HepG2 (cell line): ENCODE measurements at regions not wholly inside any gene's neighbourhood (a gene's known extent, or its start where the extent isn't known, plus 50 kb on each side); places are given as distances from the start of the nearest gene placed in this dataset.

Experiments used
- ATAC-seq: fragments of 200-7000 bp; cut with Tn5 transposase; 3 replicates; pipeline ENCODE4 v1.9.1; 2020; ENCODE audit warnings: mild to moderate bottlenecking, moderate library complexity
- BruUV-seq: library from RNA; stranded (reverse); fragments of 400-500 nt; replicated peaks from 2 replicates; lab custom pipeline; 2021; lab: Mats Ljungman, UMichigan
- CTCF ChIA-PET: fragments of 300-600 bp; formaldehyde crosslinking; extraction: SDS; loops from one replicate; lab custom pipeline; 2021; ENCODE audit warnings: low total read pairs, inconsistent platforms, low intra/inter-chr PET ratio; lab: Yijun Ruan, JAX
- POLR2A ChIA-PET: fragments of 350-600 bp; sonication (Branson Sonifier 250); formaldehyde crosslinking; loops from one replicate; lab custom pipeline; 2020; ENCODE audit warnings: antibody characterized with exemption, inconsistent platforms; lab: Yijun Ruan, JAX
- DNase-seq: peaks from one replicate; pipeline ENCODE4 v3.0.0-alpha.2; 2015; ENCODE audit warnings: low spot score
- FAIRE-seq: peaks from 3 replicates; lab custom pipeline; 2011; peaks lifted over from hg19 to GRCh38; lab: Jason Lieb, UNC
- H2AFZ ChIP-seq: one replicate; pipeline ENCODE4 v1.6.1; 2011; ENCODE audit warnings: low read length, inconsistent platforms
- H3K27ac ChIP-seq: fragments of 300-600 bp; 3 replicates; pipeline ENCODE4 v1.8.0; 2011; ENCODE audit warnings: mixed run types, mild to moderate bottlenecking, mixed read lengths, low read length, inconsistent platforms; ENCODE audit not compliant: insufficient read depth; ENCODE audit errors: extremely low read length
- H3K27me3 ChIP-seq, 2 experiments: fragments of 200-600 bp in 1 of 2; 2 replicates in 1 of 2; 3 replicates in 1 of 2; pipeline versions ENCODE4 v1.6.0 to v1.8.0; 2011; ENCODE audit warnings: low read length in 2 of 2, mild to moderate bottlenecking in 2 of 2, moderate library complexity in 2 of 2, inconsistent platforms in 1 of 2; ENCODE audit not compliant: insufficient read depth in 2 of 2, control insufficient read depth in 1 of 2
- H3K36me3 ChIP-seq, 2 experiments: fragments of 200-600 bp in 1 of 2; replicated peaks in 1 of 2; 2 replicates in 1 of 2; 3 replicates in 1 of 2; pipeline versions ENCODE4 v1.5.1 to v1.8.0; 2011; ENCODE audit warnings: low read length in 2 of 2, inconsistent platforms in 1 of 2; ENCODE audit not compliant: insufficient read depth in 2 of 2, control insufficient read depth in 1 of 2
- H3K4me1 ChIP-seq: 2 replicates; pipeline ENCODE4 v1.5.1; 2012; ENCODE audit warnings: low read length, inconsistent platforms; ENCODE audit not compliant: insufficient read depth
- H3K4me2 ChIP-seq: 2 replicates; pipeline ENCODE4 v1.6.0; 2011; ENCODE audit warnings: low read depth, low read length, inconsistent platforms
- H3K4me3 ChIP-seq, 3 experiments: fragments of 200-600 bp in 1 of 3; sonication (generic), shearing (Covaris generic) in 1 of 3; replicated peaks in 1 of 3; 2 replicates each; pipeline ENCODE4 v1.5.1; 2011 to 2016; ENCODE audit warnings: low read length in 3 of 3, inconsistent platforms in 2 of 3, low read depth in 2 of 3, mild to moderate bottlenecking in 2 of 3, control low read depth in 1 of 3, mixed read lengths in 1 of 3; ENCODE audit not compliant: insufficient read depth in 1 of 3
- H3K79me2 ChIP-seq: one replicate; pipeline ENCODE4 v1.6.1; 2011; ENCODE audit warnings: low read length, inconsistent platforms; ENCODE audit not compliant: insufficient read depth
- H3K9ac ChIP-seq: 2 replicates; pipeline ENCODE4 v1.6.0; 2011; ENCODE audit warnings: mild to moderate bottlenecking, low read depth, low read length, inconsistent platforms; ENCODE audit not compliant: insufficient read depth
- H3K9me3 ChIP-seq: 2 replicates; pipeline ENCODE4 v1.5.1; 2012; ENCODE audit warnings: mild to moderate bottlenecking, low read length
- H4K20me1 ChIP-seq: 2 replicates; pipeline ENCODE4 v1.6.0; 2011; ENCODE audit warnings: inconsistent platforms, mild to moderate bottlenecking, low read length, moderate library complexity; ENCODE audit not compliant: insufficient read depth
- EED ChIP-seq: sonication (generic); formaldehyde crosslinking; IDR thresholded peaks from 2 replicates; pipeline ENCODE4 v1.5.0; 2020; ENCODE audit warnings: mild to moderate bottlenecking, missing genetic modification reagents
- ELK4 ChIP-seq: sonication (generic); formaldehyde crosslinking; IDR thresholded peaks from 2 replicates; pipeline ENCODE4 v1.9.0; 2021; ENCODE audit warnings: missing genetic modification reagents, borderline replicate concordance
- KAT8 ChIP-seq: IDR thresholded peaks from 2 replicates; pipeline ENCODE4 v1.6.1; 2016; ENCODE audit warnings: missing genetic modification reagents, missing compliant biosample characterization
- PHF8 ChIP-seq: sonication (generic); formaldehyde crosslinking; IDR thresholded peaks from 2 replicates; pipeline ENCODE4 v1.5.0; 2020; ENCODE audit warnings: missing genetic modification reagents
- ZBTB10 ChIP-seq: sonication (generic); formaldehyde crosslinking; IDR thresholded peaks from 2 replicates; pipeline ENCODE4 v1.4.0; 2020; ENCODE audit warnings: missing genetic modification reagents, borderline replicate concordance
- WGBS: methylation state at CpG from one replicate; pipeline ENCODE4 v1.1.6; 2017; ENCODE audit warnings: low lambda C conversion rate; 5-methylcytosine and 5-hydroxymethylcytosine counted together
- in situ Hi-C: cut with HindIII; loops from 2 replicates; pipeline ENCODE4 v1.10.0; 2017; ENCODE audit warnings: low pct_unique_long_range_greater_than_20kb; ENCODE audit not compliant: extremely low pct_ligation_motif_present
- intact Hi-C: fragments of 100-400 bp; cut with micrococcal nuclease; formaldehyde crosslinking; loops from one replicate; pipeline ENCODE4 v1.10.0; 2022; ENCODE audit not compliant: unreplicated experiment
- TF ChIP-seq, protein P1 (sequence below): sonication (generic); formaldehyde crosslinking; IDR thresholded peaks from 2 replicates; pipeline ENCODE4 v1.9.0; 2021; ENCODE audit warnings: missing genetic modification reagents, borderline replicate concordance
- TF ChIP-seq, protein P2 (sequence below): sonication (generic); formaldehyde crosslinking; IDR thresholded peaks from 2 replicates; pipeline ENCODE4 v1.8.0; 2023; ENCODE audit warnings: mild to moderate bottlenecking, missing genetic modification reagents
- TF ChIP-seq, protein P3 (sequence below): sonication (generic); formaldehyde crosslinking; conservative IDR thresholded peaks from 2 replicates; pipeline ENCODE4 v1.5.0; 2020; ENCODE audit warnings: missing genetic modification reagents

- no peak overlapping the region for H3K27ac ChIP-seq
Observed at GRCh38 chr11:95606824-95607223, 182.8 kb downstream of the FAM76B start.

GRCh38 chr11:95605271-95605940, 184.2 kb downstream of the FAM76B start:
- no peak overlapping the region for H3K27ac ChIP-seq
- ATAC-seq, result no peak
- intact Hi-C loops, result no loop called here
- CTCF ChIA-PET, result no interaction called here
- 2% methylated on average over 3 of the region's 3 CpGs for WGBS
- H3K9me3 ChIP-seq, result no peaks in the 10 kb centered on the region
- no peaks in the 10 kb centered on the region for H4K20me1 ChIP-seq
- no peak overlapping the region for H3K4me2 ChIP-seq
- H3K36me3 ChIP-seq, result no peaks in the 10 kb centered on the region
- H3K4me1 ChIP-seq, result no peaks in the 10 kb centered on the region
- no peak overlapping the region for H2AFZ ChIP-seq
- no peak overlapping the region for H3K9ac ChIP-seq
- no peaks in the 10 kb centered on the region for H3K27me3 ChIP-seq
- H3K4me3 ChIP-seq, result no peak overlapping the region
- DNase-seq, result no peak
- in situ Hi-C loops, result no loop called here
- POLR2A ChIA-PET, result no interaction called here
- BruUV-seq, result no TSS peak
- no peak for FAIRE-seq
- H3K79me2 ChIP-seq, result no peaks in the 10 kb centered on the region
- no peak for TF ChIP-seq ZBTB10
- TF ChIP-seq EED (CRISPR knock-in tag), result no peak
- TF ChIP-seq, protein P1, sequence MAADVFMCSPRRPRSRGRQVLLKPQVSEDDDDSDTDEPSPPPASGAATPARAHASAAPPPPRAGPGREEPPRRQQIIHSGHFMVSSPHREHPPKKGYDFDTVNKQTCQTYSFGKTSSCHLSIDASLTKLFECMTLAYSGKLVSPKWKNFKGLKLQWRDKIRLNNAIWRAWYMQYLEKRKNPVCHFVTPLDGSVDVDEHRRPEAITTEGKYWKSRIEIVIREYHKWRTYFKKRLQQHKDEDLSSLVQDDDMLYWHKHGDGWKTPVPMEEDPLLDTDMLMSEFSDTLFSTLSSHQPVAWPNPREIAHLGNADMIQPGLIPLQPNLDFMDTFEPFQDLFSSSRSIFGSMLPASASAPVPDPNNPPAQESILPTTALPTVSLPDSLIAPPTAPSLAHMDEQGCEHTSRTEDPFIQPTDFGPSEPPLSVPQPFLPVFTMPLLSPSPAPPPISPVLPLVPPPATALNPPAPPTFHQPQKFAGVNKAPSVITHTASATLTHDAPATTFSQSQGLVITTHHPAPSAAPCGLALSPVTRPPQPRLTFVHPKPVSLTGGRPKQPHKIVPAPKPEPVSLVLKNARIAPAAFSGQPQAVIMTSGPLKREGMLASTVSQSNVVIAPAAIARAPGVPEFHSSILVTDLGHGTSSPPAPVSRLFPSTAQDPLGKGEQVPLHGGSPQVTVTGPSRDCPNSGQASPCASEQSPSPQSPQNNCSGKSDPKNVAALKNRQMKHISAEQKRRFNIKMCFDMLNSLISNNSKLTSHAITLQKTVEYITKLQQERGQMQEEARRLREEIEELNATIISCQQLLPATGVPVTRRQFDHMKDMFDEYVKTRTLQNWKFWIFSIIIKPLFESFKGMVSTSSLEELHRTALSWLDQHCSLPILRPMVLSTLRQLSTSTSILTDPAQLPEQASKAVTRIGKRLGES, result no peak
- TF ChIP-seq, protein P2, sequence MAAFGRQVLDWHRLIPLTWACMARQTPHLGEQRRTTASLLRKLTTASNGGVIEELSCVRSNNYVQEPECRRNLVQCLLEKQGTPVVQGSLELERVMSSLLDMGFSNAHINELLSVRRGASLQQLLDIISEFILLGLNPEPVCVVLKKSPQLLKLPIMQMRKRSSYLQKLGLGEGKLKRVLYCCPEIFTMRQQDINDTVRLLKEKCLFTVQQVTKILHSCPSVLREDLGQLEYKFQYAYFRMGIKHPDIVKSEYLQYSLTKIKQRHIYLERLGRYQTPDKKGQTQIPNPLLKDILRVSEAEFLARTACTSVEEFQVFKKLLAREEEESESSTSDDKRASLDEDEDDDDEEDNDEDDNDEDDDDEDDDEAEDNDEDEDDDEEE (CRISPR knock-in tag), result no peak
- TF ChIP-seq KAT8, result no peak
- TF ChIP-seq, protein P3, sequence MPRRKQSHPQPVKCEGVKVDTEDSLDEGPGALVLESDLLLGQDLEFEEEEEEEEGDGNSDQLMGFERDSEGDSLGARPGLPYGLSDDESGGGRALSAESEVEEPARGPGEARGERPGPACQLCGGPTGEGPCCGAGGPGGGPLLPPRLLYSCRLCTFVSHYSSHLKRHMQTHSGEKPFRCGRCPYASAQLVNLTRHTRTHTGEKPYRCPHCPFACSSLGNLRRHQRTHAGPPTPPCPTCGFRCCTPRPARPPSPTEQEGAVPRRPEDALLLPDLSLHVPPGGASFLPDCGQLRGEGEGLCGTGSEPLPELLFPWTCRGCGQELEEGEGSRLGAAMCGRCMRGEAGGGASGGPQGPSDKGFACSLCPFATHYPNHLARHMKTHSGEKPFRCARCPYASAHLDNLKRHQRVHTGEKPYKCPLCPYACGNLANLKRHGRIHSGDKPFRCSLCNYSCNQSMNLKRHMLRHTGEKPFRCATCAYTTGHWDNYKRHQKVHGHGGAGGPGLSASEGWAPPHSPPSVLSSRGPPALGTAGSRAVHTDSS (CRISPR knock-in tag), result no peak
- no peak for TF ChIP-seq ELK4 (CRISPR knock-in tag)

More at GRCh38 chr11:95606824-95607223, 182.8 kb downstream of the FAM76B start:
- no peak overlapping the region for H3K9ac ChIP-seq
- no peak for FAIRE-seq
- intact Hi-C loops, result no loop called here
- no peaks in the 10 kb centered on the region for H3K27me3 ChIP-seq
- no peaks in the 10 kb centered on the region for H3K9me3 ChIP-seq
- H3K79me2 ChIP-seq, result no peaks in the 10 kb centered on the region
- CTCF ChIA-PET, result no interaction called here
- no peak overlapping the region for H3K4me2 ChIP-seq
- no peaks in the 10 kb centered on the region for H4K20me1 ChIP-seq
- H3K4me3 ChIP-seq, result no peak overlapping the region
- POLR2A ChIA-PET, result no interaction called here
- ATAC-seq, result no peak
- no peak for DNase-seq
- no peaks in the 10 kb centered on the region for H3K4me1 ChIP-seq
- no peaks in the 10 kb centered on the region for H3K36me3 ChIP-seq
- WGBS, result 5% methylated on average over 3 of the region's 3 CpGs
- no peak for TF ChIP-seq PHF8 (CRISPR knock-in tag)
- TF ChIP-seq, all 625 proteins: peak for 0
- no TSS peak for BruUV-seq
- no peak overlapping the region for H2AFZ ChIP-seq
- in situ Hi-C loops, result no loop called here
